HG03342 (cell line): ENCODE measurements at regions not wholly inside any gene's neighbourhood (a gene's known extent, or its start where the extent isn't known, plus 50 kb on each side); places are given as distances from the start of the nearest gene placed in this dataset.
"Not testable (repeated sequence)": the region's sequence is repeated elsewhere in the genome, so short reads cannot be mapped to it uniquely, and the experiment has no call there.

ENCODE experiments used
- ATAC-seq: cut with Tn5 transposase; IDR thresholded peaks from one replicate; pipeline ENCODE4 v1.9.1; 2021; ENCODE audit warnings: mild to moderate bottlenecking, moderate library complexity; ENCODE audit not compliant: unreplicated experiment

- ATAC-seq = no peak
Measured at GRCh38 chr13:80830431-80830830, 489.5 kb upstream of the SPRY2 start.

GRCh38 chr13:80828759-80829158, 487.8 kb upstream of the SPRY2 start:
- no peak for ATAC-seq

GRCh38 chr13:80825276-80825675, 484.4 kb upstream of the SPRY2 start:
- ATAC-seq = no peak

GRCh38 chr13:80824229-80824628, 483.3 kb upstream of the SPRY2 start:
- no peak for ATAC-seq

- no peak for ATAC-seq
Measured at GRCh38 chr13:80823472-80823871, 482.5 kb upstream of the SPRY2 start.

GRCh38 chr13:80821466-80821865, 480.5 kb upstream of the SPRY2 start:
- ATAC-seq = no peak

- no peak for ATAC-seq
Measured at GRCh38 chr13:80817979-80818378, 477.1 kb upstream of the SPRY2 start.

GRCh38 chr13:80814541-80814940, 473.6 kb upstream of the SPRY2 start:
- ATAC-seq = no peak

- not testable (repeated sequence) for ATAC-seq
Measured at GRCh38 chr13:80810294-80810693, 469.4 kb upstream of the SPRY2 start.

- no peak for ATAC-seq
Measured at GRCh38 chr13:80802946-80803345, 462.0 kb upstream of the SPRY2 start.

- ATAC-seq = no peak
Measured at GRCh38 chr13:80798576-80799133, 457.7 kb upstream of the SPRY2 start.

- no peak for ATAC-seq
Measured at GRCh38 chr13:80787604-80788003, 446.7 kb upstream of the SPRY2 start.

- ATAC-seq = no peak
Measured at GRCh38 chr13:80783926-80784565, 443.1 kb upstream of the SPRY2 start.

GRCh38 chr13:80782441-80782840, 441.5 kb upstream of the SPRY2 start:
- no peak for ATAC-seq

- no peak for ATAC-seq
Measured at GRCh38 chr13:80778297-80778696, 437.4 kb upstream of the SPRY2 start.

- no peak for ATAC-seq
Measured at GRCh38 chr13:80757694-80758093, 416.8 kb upstream of the SPRY2 start.

GRCh38 chr13:80755910-80756309, 415.0 kb upstream of the SPRY2 start:
- ATAC-seq = no peak

- ATAC-seq = no peak
Measured at GRCh38 chr13:80754441-80754840, 413.5 kb upstream of the SPRY2 start.

GRCh38 chr13:80753866-80754265, 412.9 kb upstream of the SPRY2 start:
- ATAC-seq = no peak

- no peak for ATAC-seq
Measured at GRCh38 chr13:80751854-80752253, 410.9 kb upstream of the SPRY2 start.

GRCh38 chr13:80744147-80744914, 403.4 kb upstream of the SPRY2 start:
- no peak for ATAC-seq

- ATAC-seq = no peak
Measured at GRCh38 chr13:80742033-80742432, 401.1 kb upstream of the SPRY2 start.
